Vagina (tissue), 2 donors: ENCODE measurements at regions not wholly inside any gene's neighbourhood (a gene's known extent, or its start where the extent isn't known, plus 50 kb on each side); places are given as distances from the start of the nearest gene placed in this dataset.

Experiments
- DNase-seq, 2 donors: peaks; one replicate each; pipeline ENCODE4 v3.0.0-alpha.2; 2017; ENCODE audit errors: extremely low spot score in 2 of 2
- H3K27ac ChIP-seq: fragments of 200-600 bp; sonication (generic); one replicate; pipeline ENCODE4 v1.5.1; 2019
- H3K27me3 ChIP-seq: fragments of 200-600 bp; sonication (generic); one replicate; pipeline ENCODE4 v1.5.1; 2019
- H3K36me3 ChIP-seq, 2 donors: fragments of 200-600 bp; sonication (generic); one replicate each; pipeline ENCODE4 v1.5.1; 2017 to 2019
- H3K4me1 ChIP-seq: fragments of 200-600 bp; sonication (generic); one replicate; pipeline ENCODE4 v1.5.1; 2019
- H3K4me3 ChIP-seq, 2 donors: fragments of 200-600 bp; sonication (generic); 1 replicate in 1 of 2; 2 replicates in 1 of 2; pipeline ENCODE4 v1.5.1; 2016 to 2019
- H3K9me3 ChIP-seq: fragments of 200-600 bp; sonication (generic); one replicate; pipeline ENCODE4 v1.5.1; 2019
- POLR2A ChIP-seq, 2 donors: fragments of 450-650 bp; IDR thresholded peaks; one replicate each; pipeline ENCODE4 v1.6.1; 2017; ENCODE audit warnings: antibody characterized with exemption in 2 of 2, mild to moderate bottlenecking in 2 of 2, moderate library complexity in 2 of 2
- POLR2AphosphoS5 ChIP-seq, 2 donors: sonication (generic); formaldehyde crosslinking; IDR thresholded peaks; one replicate each; pipeline ENCODE4 v1.9.0; 2017; ENCODE audit warnings: antibody characterized with exemption in 2 of 2, mild to moderate bottlenecking in 2 of 2, low read depth in 1 of 2; ENCODE audit not compliant: insufficient read depth in 1 of 2
- intact Hi-C: fragments of 100-400 bp; cut with DNase I; formaldehyde crosslinking; loops from one replicate; pipeline ENCODE4 v1.15.1; 2023
- TF ChIP-seq, protein P1 (sequence below), 3 experiments: fragments of 450-650 bp in 2 of 3; fragments of 200-600 bp in 1 of 3; sonication (generic) in 1 of 3; IDR thresholded peaks; one replicate each; pipeline ENCODE4 v1.5.1; 2017 to 2019; ENCODE audit warnings: antibody characterized with exemption in 3 of 3, mild to moderate bottlenecking in 2 of 3, moderate library complexity in 2 of 3

DNA sequence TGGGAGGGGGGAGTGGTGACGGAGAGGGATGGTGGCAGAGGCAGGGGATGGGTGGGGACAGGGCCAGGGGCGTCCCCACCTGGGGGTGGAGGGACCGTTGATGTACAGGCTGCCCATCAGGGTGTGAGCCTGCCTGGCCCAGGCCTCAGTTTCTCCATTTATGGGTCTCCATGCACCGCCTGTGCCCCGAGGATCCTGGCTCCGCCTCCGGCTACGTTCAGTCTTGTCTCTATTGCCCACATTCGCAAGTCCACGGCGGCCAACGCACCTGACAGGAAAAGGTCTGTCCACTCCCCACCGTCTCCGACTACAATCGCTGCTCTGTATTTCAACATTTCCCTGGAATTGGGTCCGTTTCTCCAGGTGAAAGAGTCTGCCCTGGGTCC, 96.3 kb upstream of the NKX1-1 start:
- H3K27me3 ChIP-seq: no peaks in the 10 kb centered on the region

DNA sequence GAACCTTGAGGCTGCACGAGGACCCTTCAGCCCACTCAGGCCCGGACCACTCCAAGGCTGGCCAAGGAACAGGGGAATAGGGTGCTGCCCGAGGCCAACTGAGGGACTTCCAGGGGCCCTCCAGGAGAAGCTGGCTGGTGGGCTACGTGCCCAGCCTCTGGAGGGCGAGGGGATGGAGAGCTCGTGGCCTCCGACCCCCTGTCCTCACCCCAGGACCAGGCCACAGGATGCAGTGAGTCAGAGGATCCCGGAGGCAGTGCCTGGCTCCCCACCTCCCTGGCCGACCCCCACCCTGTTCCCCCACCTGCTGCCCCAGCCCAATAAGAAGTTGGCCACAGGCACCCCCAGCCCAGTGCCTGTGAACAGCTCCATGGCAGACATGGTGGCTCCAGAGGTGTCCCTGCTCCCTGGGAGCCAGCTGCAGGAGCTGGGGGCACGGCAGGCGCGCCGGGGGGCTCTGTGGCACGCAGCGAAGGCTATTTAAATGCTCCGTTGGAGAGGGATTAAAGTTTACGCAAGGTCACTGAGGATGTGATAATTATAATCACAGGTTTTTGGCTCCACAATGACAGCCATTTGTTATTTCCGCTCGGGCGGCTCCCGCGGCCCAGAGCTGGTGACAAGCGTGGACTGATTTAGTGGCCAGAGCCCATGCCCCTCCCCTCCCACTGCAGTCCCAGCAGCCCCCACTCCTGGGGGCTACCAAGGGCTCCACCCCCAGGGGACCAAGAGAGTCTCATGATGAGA, 95.7 kb upstream of the NKX1-1 start:
- Histone ChIP-seq H3K27me3 (no peaks in the 10 kb centered on the region), H3K4me3 (no peak overlapping the region), H3K4me1 (no peaks in the 10 kb centered on the region), H3K27ac (no peak overlapping the region), H3K36me3 (no peaks in the 10 kb centered on the region), H3K9me3 (no peaks in the 10 kb centered on the region)
- DNase-seq: no peak
- TF ChIP-seq POLR2A (IDR thresholded peaks at IDR 0.05) (no peak), POLR2AphosphoS5 (IDR thresholded peaks at IDR 0.05; ENCODE audit: insufficient read depth in 1 of 2, low read depth in 1 of 2) (no peak)
- TF ChIP-seq, protein P1, sequence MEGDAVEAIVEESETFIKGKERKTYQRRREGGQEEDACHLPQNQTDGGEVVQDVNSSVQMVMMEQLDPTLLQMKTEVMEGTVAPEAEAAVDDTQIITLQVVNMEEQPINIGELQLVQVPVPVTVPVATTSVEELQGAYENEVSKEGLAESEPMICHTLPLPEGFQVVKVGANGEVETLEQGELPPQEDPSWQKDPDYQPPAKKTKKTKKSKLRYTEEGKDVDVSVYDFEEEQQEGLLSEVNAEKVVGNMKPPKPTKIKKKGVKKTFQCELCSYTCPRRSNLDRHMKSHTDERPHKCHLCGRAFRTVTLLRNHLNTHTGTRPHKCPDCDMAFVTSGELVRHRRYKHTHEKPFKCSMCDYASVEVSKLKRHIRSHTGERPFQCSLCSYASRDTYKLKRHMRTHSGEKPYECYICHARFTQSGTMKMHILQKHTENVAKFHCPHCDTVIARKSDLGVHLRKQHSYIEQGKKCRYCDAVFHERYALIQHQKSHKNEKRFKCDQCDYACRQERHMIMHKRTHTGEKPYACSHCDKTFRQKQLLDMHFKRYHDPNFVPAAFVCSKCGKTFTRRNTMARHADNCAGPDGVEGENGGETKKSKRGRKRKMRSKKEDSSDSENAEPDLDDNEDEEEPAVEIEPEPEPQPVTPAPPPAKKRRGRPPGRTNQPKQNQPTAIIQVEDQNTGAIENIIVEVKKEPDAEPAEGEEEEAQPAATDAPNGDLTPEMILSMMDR (IDR thresholded peaks at IDR 0.05): no peak
- intact Hi-C loops: no loop called here

More for the DNA sequence above, 96.3 kb upstream of the NKX1-1 start:
- TF ChIP-seq POLR2AphosphoS5 (IDR thresholded peaks at IDR 0.05; ENCODE audit: insufficient read depth in 1 of 2, low read depth in 1 of 2): no peak
- TF ChIP-seq POLR2A (IDR thresholded peaks at IDR 0.05): no peak
- TF ChIP-seq, protein P1 (IDR thresholded peaks at IDR 0.05): no peak
- Histone ChIP-seq H3K4me1 (no peaks in the 10 kb centered on the region), H3K36me3 (no peaks in the 10 kb centered on the region), H3K4me3 (no peak overlapping the region), H3K9me3 (no peaks in the 10 kb centered on the region), H3K27ac (no peak overlapping the region)
- no peak for DNase-seq
- intact Hi-C loops: no loop called here

DNA sequence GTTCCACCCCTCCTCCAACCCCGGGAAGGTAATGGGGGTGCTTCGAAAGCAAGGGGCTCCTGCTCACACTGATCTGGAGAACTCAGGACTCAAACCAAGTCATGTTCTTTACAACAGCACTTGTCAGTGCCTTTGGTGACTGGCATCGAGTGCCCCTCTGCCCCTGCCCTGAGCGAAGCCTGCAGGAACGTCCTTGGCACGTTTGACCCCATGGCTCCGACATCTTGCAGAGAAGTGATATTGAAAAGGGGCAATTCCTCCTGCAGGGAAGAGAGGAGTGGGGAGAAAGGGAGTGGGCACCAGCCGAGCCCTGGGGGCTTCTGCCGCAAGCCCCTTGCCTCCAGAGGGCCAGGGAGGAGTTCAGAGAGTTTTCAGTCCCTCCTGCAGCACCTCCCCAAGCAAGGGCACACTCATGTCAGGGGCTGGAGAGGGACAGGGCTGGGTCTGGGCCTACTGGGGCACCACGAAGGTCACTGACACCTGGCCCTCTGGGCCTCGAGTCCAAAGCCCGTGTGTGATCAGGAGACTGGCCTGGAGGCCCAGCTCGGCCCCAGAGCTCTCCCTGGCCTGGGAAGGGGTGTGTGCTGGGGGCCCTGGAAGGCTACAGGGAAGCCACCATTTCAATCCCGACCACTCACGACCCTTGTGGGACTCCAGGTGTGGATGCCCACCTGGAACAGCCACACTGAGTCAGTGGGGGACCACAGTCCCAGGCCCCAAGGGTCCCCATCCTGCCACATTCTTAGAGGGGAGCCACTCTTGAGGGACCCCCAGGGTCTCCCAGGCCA, 94.9 kb upstream of the NKX1-1 start:
- no peak for DNase-seq
- Histone ChIP-seq H3K4me1 (no peaks in the 10 kb centered on the region), H3K27ac (no peak overlapping the region), H3K27me3 (no peaks in the 10 kb centered on the region), H3K9me3 (no peaks in the 10 kb centered on the region), H3K4me3 (no peak overlapping the region), H3K36me3 (no peaks in the 10 kb centered on the region)
- TF ChIP-seq POLR2A (IDR thresholded peaks at IDR 0.05): no peak
- TF ChIP-seq, protein P1 (IDR thresholded peaks at IDR 0.05): no peak
- intact Hi-C loops: no loop called here

DNA sequence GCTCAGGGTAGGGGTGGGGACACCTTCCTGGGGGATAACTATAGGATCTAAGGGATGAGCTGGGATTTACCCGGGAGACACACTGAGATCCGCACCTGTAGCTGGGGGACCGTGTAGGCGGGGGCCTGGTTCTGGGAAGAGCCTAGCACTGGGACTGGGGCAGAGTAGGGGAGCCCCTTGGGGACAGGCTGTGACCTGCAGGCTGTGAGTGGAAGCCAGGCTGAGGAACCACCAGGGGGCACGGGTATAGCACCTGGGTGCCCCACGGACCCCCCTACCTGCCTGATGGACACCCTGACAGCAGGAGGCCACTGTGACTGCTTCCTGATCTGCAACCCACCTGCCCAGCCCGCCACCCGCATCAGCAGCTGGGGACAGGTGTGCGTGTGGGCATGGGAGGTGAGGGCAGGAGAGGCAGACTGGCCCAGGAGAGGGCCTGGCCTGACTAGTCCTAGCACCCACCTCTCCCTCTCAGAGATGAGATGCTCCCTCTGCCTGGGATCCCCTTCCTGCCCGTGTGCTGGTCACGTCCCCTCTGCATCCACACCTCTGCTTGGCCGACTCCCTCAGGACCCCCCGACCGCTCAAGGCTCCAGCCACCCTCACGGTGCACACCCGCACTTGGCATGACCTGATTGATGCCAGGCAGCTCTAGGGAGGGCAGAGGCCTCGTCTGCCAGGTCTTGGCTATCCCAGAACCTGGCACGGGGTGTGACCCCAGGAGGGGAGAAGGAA, 94.2 kb upstream of the NKX1-1 start:
- Histone ChIP-seq H3K4me3 (no peak overlapping the region), H3K9me3 (no peaks in the 10 kb centered on the region), H3K27ac (no peak overlapping the region), H3K36me3 (no peaks in the 10 kb centered on the region), H3K27me3 (no peaks in the 10 kb centered on the region), H3K4me1 (no peaks in the 10 kb centered on the region)
- DNase-seq: no peak
- no peak for TF ChIP-seq POLR2A (IDR thresholded peaks at IDR 0.05)
- no peak for TF ChIP-seq POLR2AphosphoS5 (IDR thresholded peaks at IDR 0.05; ENCODE audit: insufficient read depth in 1 of 2, low read depth in 1 of 2)
- TF ChIP-seq, protein P1 (IDR thresholded peaks at IDR 0.05): no peak
- intact Hi-C loops: no loop called here
